Astrocyte of the spinal cord (primary cell): ENCODE measurements at regions not wholly inside any gene's neighbourhood (a gene's known extent, or its start where the extent isn't known, plus 50 kb on each side); places are given as distances from the start of the nearest gene placed in this dataset.

Source experiments
- DNase-seq: peaks from one replicate; pipeline ENCODE4 v3.0.0; 2011; ENCODE audit warnings: low read depth, low spot score
- H3K4me3 ChIP-seq: 2 replicates; pipeline ENCODE4 v1.5.1; 2011; ENCODE audit warnings: low read depth, mild to moderate bottlenecking, low read length, moderate library complexity
- CTCF ChIP-seq: IDR thresholded peaks from 2 replicates; pipeline ENCODE4 v1.5.1; 2012; ENCODE audit warnings: low read depth, mild to moderate bottlenecking, low read length, inconsistent platforms
- in situ Hi-C: cut with HindIII; loops from 2 replicates; pipeline ENCODE4 v1.10.0; 2017; ENCODE audit warnings: low sequenced_read_pairs

DNA sequence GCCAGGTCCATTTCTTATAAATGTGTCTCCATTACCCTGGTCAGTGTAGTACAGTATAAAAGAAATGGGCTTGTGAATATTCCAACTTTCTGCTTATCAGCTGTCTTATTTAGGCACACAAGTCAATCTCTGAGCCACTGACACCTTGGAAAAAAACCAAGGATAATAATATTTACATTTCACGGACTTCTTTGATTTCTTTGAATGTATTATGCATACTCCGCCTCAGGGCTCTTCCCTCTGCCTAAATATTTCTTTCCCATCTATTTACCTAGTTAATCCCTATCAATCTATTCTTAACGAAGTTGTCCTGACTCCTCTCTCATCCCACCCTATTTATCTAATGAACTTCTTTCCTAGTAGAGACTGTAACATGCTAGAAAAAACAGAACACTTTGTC lies 253.8 kb downstream of the CRPPA start:
- TF ChIP-seq CTCF, result no peak
- in situ Hi-C loops, result no loop called here
- H3K4me3 ChIP-seq, result no peak overlapping the region
- no peak for DNase-seq

GRCh38 chr7:16144361-16144760 lies 277.0 kb downstream of the CRPPA start:
- in situ Hi-C loops, result no loop called here

GRCh38 chr7:16137944-16138343 lies 283.4 kb downstream of the CRPPA start:
- TF ChIP-seq CTCF, result no peak
- DNase-seq, result no peak
- no peak overlapping the region for H3K4me3 ChIP-seq
- in situ Hi-C loops, result no loop called here

More at GRCh38 chr7:16144361-16144760, 277.0 kb downstream of the CRPPA start:
- no peak for DNase-seq
- no peak for TF ChIP-seq CTCF
- no peak overlapping the region for H3K4me3 ChIP-seq

DNA sequence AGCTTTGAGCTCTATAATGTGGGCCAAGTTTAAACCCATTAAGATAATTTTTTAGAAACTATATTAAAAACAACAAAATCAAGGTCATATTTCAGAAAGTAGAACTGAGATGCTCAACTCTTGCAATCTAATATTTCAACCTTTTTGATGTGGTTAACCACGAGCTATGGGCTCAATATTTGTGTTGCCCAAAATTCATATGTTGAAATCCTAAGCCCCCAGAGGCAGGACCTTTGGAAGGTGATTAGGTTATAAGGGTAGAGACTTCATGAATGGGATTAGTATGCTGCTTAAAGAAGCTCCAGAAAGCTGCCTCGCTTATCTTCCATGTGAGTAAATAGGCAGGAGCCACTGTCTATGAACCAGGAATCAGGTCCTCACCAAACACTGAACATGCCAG lies 284.4 kb downstream of the CRPPA start:
- TF ChIP-seq CTCF, result no peak
- no peak overlapping the region for H3K4me3 ChIP-seq
- in situ Hi-C loops, result no loop called here
- no peak for DNase-seq

DNA sequence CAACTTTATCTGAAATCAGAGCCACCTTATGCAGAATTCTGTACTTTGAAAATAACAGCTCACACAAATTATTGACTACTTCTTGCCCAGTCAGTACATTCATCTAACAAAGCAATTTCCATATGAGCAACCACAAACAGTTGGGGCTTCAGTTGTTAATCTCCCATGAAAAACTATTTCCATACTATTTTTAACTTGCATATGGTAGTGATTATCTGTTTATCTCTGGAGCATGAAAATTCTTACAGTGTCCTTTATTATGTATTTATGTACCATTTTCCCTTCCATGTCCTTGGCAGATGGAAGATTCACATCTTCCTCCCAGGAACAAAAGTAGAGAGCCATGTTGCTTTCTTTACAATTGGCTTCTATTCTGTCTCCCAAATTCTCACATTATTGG lies 285.7 kb downstream of the CRPPA start:
- no peak overlapping the region for H3K4me3 ChIP-seq
- no peak for TF ChIP-seq CTCF
- in situ Hi-C loops, result no loop called here
- peak; percentile 22 for DNase-seq

- no peak for DNase-seq
- no peak overlapping the region for H3K4me3 ChIP-seq
- in situ Hi-C loops, result no loop called here
- no peak for TF ChIP-seq CTCF
Measured at GRCh38 chr7:16130111-16131110, 290.9 kb downstream of the CRPPA start.
